GM21381 (cell line): ENCODE measurements at regions not wholly inside any gene's neighbourhood (a gene's known extent, or its start where the extent isn't known, plus 50 kb on each side); places are given as distances from the start of the nearest gene placed in this dataset.
"Not testable (repeated sequence)": the region's sequence is repeated elsewhere in the genome, so short reads cannot be mapped to it uniquely, and the experiment has no call there.

ENCODE experiments used
- ATAC-seq: cut with Tn5 transposase; IDR thresholded peaks from one replicate; pipeline ENCODE4 v1.9.1; 2021; ENCODE audit warnings: mild to moderate bottlenecking, moderate library complexity; ENCODE audit not compliant: unreplicated experiment

- ATAC-seq, result no peak
Observed at GRCh38 chr16:60818465-60818864, 1217.8 kb downstream of the CDH8 start.

GRCh38 chr16:60816461-60816860 lies 1219.8 kb downstream of the CDH8 start:
- no peak for ATAC-seq

GRCh38 chr16:60815865-60816264 lies 1220.4 kb downstream of the CDH8 start:
- ATAC-seq, result no peak

GRCh38 chr16:60815033-60815432 lies 1221.2 kb downstream of the CDH8 start:
- ATAC-seq, result no peak

GRCh38 chr16:60811657-60812056 lies 1224.6 kb downstream of the CDH8 start:
- no peak for ATAC-seq

GRCh38 chr16:60811051-60811608 lies 1225.1 kb downstream of the CDH8 start:
- ATAC-seq, result no peak

- ATAC-seq, result no peak
Observed at GRCh38 chr16:60810250-60810649, 1226.0 kb downstream of the CDH8 start.

- no peak for ATAC-seq
Observed at GRCh38 chr16:60792437-60792836, 1243.8 kb downstream of the CDH8 start.

- ATAC-seq, result no peak
Observed at GRCh38 chr16:60788631-60789030, 1247.6 kb downstream of the CDH8 start.

- ATAC-seq, result no peak
Observed at GRCh38 chr16:60776281-60776680, 1260.0 kb downstream of the CDH8 start.

GRCh38 chr16:60771138-60771537 lies 1265.1 kb downstream of the CDH8 start:
- ATAC-seq, result no peak

GRCh38 chr16:60770384-60770783 lies 1265.9 kb downstream of the CDH8 start:
- not testable (repeated sequence) for ATAC-seq

- no peak for ATAC-seq
Observed at GRCh38 chr16:60763869-60764268, 1272.4 kb downstream of the CDH8 start.

GRCh38 chr16:60755907-60756306 lies 1280.3 kb downstream of the CDH8 start:
- ATAC-seq, result no peak

GRCh38 chr16:60748366-60748765 lies 1287.9 kb downstream of the CDH8 start:
- ATAC-seq, result no peak

- ATAC-seq, result no peak
Observed at GRCh38 chr16:60744198-60744597, 1292.0 kb downstream of the CDH8 start.

GRCh38 chr16:60741810-60742209 lies 1294.4 kb downstream of the CDH8 start:
- no peak for ATAC-seq

- no peak for ATAC-seq
Observed at GRCh38 chr16:60739737-60740683, 1296.2 kb downstream of the CDH8 start.

GRCh38 chr16:60731329-60732050 lies 1304.7 kb downstream of the CDH8 start:
- no peak for ATAC-seq

GRCh38 chr16:60729051-60729450 lies 1307.2 kb downstream of the CDH8 start:
- no peak for ATAC-seq

- no peak for ATAC-seq
Observed at GRCh38 chr16:60727851-60728250, 1308.4 kb downstream of the CDH8 start.

GRCh38 chr16:60720060-60720459 lies 1316.2 kb downstream of the CDH8 start:
- ATAC-seq, result no peak
